T-helper 2 cell treated with Interferon-gamma antibody and Interleukin-4, amounts not matched to agents 5 μg/mL and 100 μg/mL, for 36 hours (primary cell): ENCODE measurements at regions not wholly inside any gene's neighbourhood (a gene's known extent, or its start where the extent isn't known, plus 50 kb on each side); places are given as distances from the start of the nearest gene placed in this dataset.

Experiments
- DNase-seq: peaks from one replicate; pipeline ENCODE4 v3.0.0; 2021; ENCODE audit warnings: low spot score
- H3K27ac Mint-ChIP-seq: one replicate; pipeline ENCODE4 v1.8.0; 2021; ENCODE audit warnings: mild to moderate bottlenecking, mixed read lengths
- H3K27me3 Mint-ChIP-seq: one replicate; pipeline ENCODE4 v1.8.0; 2021; ENCODE audit warnings: low read depth, mixed read lengths
- H3K36me3 Mint-ChIP-seq: one replicate; pipeline ENCODE4 v1.8.0; 2021; ENCODE audit warnings: low read depth, mixed read lengths
- H3K4me1 Mint-ChIP-seq: one replicate; pipeline ENCODE4 v1.8.0; 2021; ENCODE audit warnings: low read depth, mixed read lengths
- H3K4me3 Mint-ChIP-seq: one replicate; pipeline ENCODE4 v1.8.0; 2022; ENCODE audit warnings: mild to moderate bottlenecking, moderate library complexity, mixed read lengths
- H3K9me3 Mint-ChIP-seq: one replicate; pipeline ENCODE4 v1.8.0; 2021; ENCODE audit warnings: mixed read lengths

GRCh38 chr3:124442463-124442862, 287.8 kb upstream of the UMPS start:
- DNase-seq = no peak
- no peaks in the 10 kb centered on the region for H3K4me1 Mint-ChIP-seq
- no peaks in the 10 kb centered on the region for H3K9me3 Mint-ChIP-seq
- no peaks in the 10 kb centered on the region for H3K36me3 Mint-ChIP-seq
- no peaks in the 10 kb centered on the region for H3K27me3 Mint-ChIP-seq
- H3K27ac Mint-ChIP-seq = no peak overlapping the region
- no peak overlapping the region for H3K4me3 Mint-ChIP-seq

GRCh38 chr3:124443446-124443845, 286.8 kb upstream of the UMPS start:
- Mint-ChIP-seq H3K27me3 (no peaks in the 10 kb centered on the region), H3K4me3 (no peak overlapping the region), H3K4me1 (no peaks in the 10 kb centered on the region), H3K36me3 (no peaks in the 10 kb centered on the region), H3K27ac (no peak overlapping the region), H3K9me3 (no peaks in the 10 kb centered on the region)
- no peak for DNase-seq

GRCh38 chr3:124444075-124444474, 286.2 kb upstream of the UMPS start:
- Mint-ChIP-seq H3K27ac (no peak overlapping the region), H3K4me3 (no peak overlapping the region), H3K36me3 (no peaks in the 10 kb centered on the region), H3K4me1 (no peaks in the 10 kb centered on the region), H3K9me3 (no peaks in the 10 kb centered on the region), H3K27me3 (no peaks in the 10 kb centered on the region)
- DNase-seq = no peak

GRCh38 chr3:124444896-124445295, 285.4 kb upstream of the UMPS start:
- Mint-ChIP-seq H3K36me3 (no peaks in the 10 kb centered on the region), H3K27me3 (no peaks in the 10 kb centered on the region), H3K9me3 (no peaks in the 10 kb centered on the region), H3K27ac (no peak overlapping the region), H3K4me3 (no peak overlapping the region), H3K4me1 (no peaks in the 10 kb centered on the region)
- no peak for DNase-seq

GRCh38 chr3:124447845-124448244, 282.4 kb upstream of the UMPS start:
- no peaks in the 10 kb centered on the region for H3K36me3 Mint-ChIP-seq
- DNase-seq = no peak
- no peak overlapping the region for H3K27ac Mint-ChIP-seq
- no peak overlapping the region for H3K4me3 Mint-ChIP-seq
- no peaks in the 10 kb centered on the region for H3K9me3 Mint-ChIP-seq
- H3K27me3 Mint-ChIP-seq = no peaks in the 10 kb centered on the region
- H3K4me1 Mint-ChIP-seq = no peaks in the 10 kb centered on the region

GRCh38 chr3:124448954-124449353, 281.3 kb upstream of the UMPS start:
- H3K27me3 Mint-ChIP-seq = no peaks in the 10 kb centered on the region
- DNase-seq = no peak
- H3K4me3 Mint-ChIP-seq = no peak overlapping the region
- H3K9me3 Mint-ChIP-seq = no peaks in the 10 kb centered on the region
- no peaks in the 10 kb centered on the region for H3K4me1 Mint-ChIP-seq
- no peaks in the 10 kb centered on the region for H3K36me3 Mint-ChIP-seq
- no peak overlapping the region for H3K27ac Mint-ChIP-seq

GRCh38 chr3:124450366-124450765, 279.9 kb upstream of the UMPS start:
- Mint-ChIP-seq H3K4me3 (no peak overlapping the region), H3K4me1 (no peaks in the 10 kb centered on the region), H3K27me3 (no peaks in the 10 kb centered on the region)

GRCh38 chr3:124451630-124452317, 278.5 kb upstream of the UMPS start:
- H3K4me1 Mint-ChIP-seq = no peaks in the 10 kb centered on the region
- H3K4me3 Mint-ChIP-seq = no peak overlapping the region
- DNase-seq = no peak
- H3K27ac Mint-ChIP-seq = no peak overlapping the region
- no peaks in the 10 kb centered on the region for H3K27me3 Mint-ChIP-seq
- H3K36me3 Mint-ChIP-seq = no peaks in the 10 kb centered on the region
- no peaks in the 10 kb centered on the region for H3K9me3 Mint-ChIP-seq

More at GRCh38 chr3:124450366-124450765, 279.9 kb upstream of the UMPS start:
- no peak overlapping the region for H3K27ac Mint-ChIP-seq
- no peaks in the 10 kb centered on the region for H3K36me3 Mint-ChIP-seq
- no peak for DNase-seq
- no peaks in the 10 kb centered on the region for H3K9me3 Mint-ChIP-seq

- DNase-seq = no peak
- Mint-ChIP-seq H3K36me3 (no peaks in the 10 kb centered on the region), H3K4me1 (no peaks in the 10 kb centered on the region), H3K27me3 (peaks cover 1% of the 10 kb centered on the region), H3K27ac (no peak overlapping the region), H3K9me3 (no peaks in the 10 kb centered on the region), H3K4me3 (no peak overlapping the region)
Measured at GRCh38 chr3:124453189-124453588, 277.1 kb upstream of the UMPS start.

GRCh38 chr3:124455891-124456290, 274.4 kb upstream of the UMPS start:
- Mint-ChIP-seq H3K36me3 (no peaks in the 10 kb centered on the region), H3K4me3 (no peak overlapping the region), H3K9me3 (no peaks in the 10 kb centered on the region), H3K4me1 (no peaks in the 10 kb centered on the region), H3K27me3 (peaks cover 11% of the 10 kb centered on the region), H3K27ac (no peak overlapping the region)
- no peak for DNase-seq

GRCh38 chr3:124456506-124456905, 273.7 kb upstream of the UMPS start:
- no peaks in the 10 kb centered on the region for H3K4me1 Mint-ChIP-seq
- no peaks in the 10 kb centered on the region for H3K9me3 Mint-ChIP-seq
- DNase-seq = no peak
- H3K4me3 Mint-ChIP-seq = no peak overlapping the region
- H3K36me3 Mint-ChIP-seq = no peaks in the 10 kb centered on the region
- peaks cover 15% of the 10 kb centered on the region for H3K27me3 Mint-ChIP-seq
- H3K27ac Mint-ChIP-seq = no peak overlapping the region

GRCh38 chr3:124459678-124460077, 270.6 kb upstream of the UMPS start:
- Mint-ChIP-seq H3K27me3 (peaks cover 23% of the 10 kb centered on the region), H3K9me3 (no peaks in the 10 kb centered on the region), H3K36me3 (no peaks in the 10 kb centered on the region), H3K4me1 (no peaks in the 10 kb centered on the region), H3K4me3 (no peak overlapping the region), H3K27ac (no peak overlapping the region)
- DNase-seq = no peak

- peaks cover 23% of the 10 kb centered on the region for H3K27me3 Mint-ChIP-seq
- H3K4me1 Mint-ChIP-seq = no peaks in the 10 kb centered on the region
- no peaks in the 10 kb centered on the region for H3K36me3 Mint-ChIP-seq
- DNase-seq = no peak
- no peak overlapping the region for H3K27ac Mint-ChIP-seq
- H3K9me3 Mint-ChIP-seq = no peaks in the 10 kb centered on the region
- no peak overlapping the region for H3K4me3 Mint-ChIP-seq
Measured at GRCh38 chr3:124461126-124461525, 269.1 kb upstream of the UMPS start.

GRCh38 chr3:124461838-124462632, 268.2 kb upstream of the UMPS start:
- H3K27ac Mint-ChIP-seq = no peak overlapping the region

More at GRCh38 chr3:124461838-124462632, 268.2 kb upstream of the UMPS start:
- H3K9me3 Mint-ChIP-seq = no peaks in the 10 kb centered on the region
- H3K36me3 Mint-ChIP-seq = no peaks in the 10 kb centered on the region
- H3K4me1 Mint-ChIP-seq = no peaks in the 10 kb centered on the region
- H3K27me3 Mint-ChIP-seq = peaks cover 26% of the 10 kb centered on the region
- no peak for DNase-seq
- H3K4me3 Mint-ChIP-seq = no peak overlapping the region
